ENCODE measurements at regions not wholly inside any gene's neighbourhood (a gene's known extent, or its start where the extent isn't known, plus 50 kb on each side); places are given as distances from the start of the nearest gene placed in this dataset.
"Not testable (repeated sequence)": the region's sequence is repeated elsewhere in the genome, so short reads cannot be mapped to it uniquely, and the experiment has no call there.

GRCh38 chr20:48329676-48330664 lies 497.8 kb downstream of the PREX1 start:
- ATAC-seq (no peak), DNase-seq (no peak)
- Mint-ChIP-seq H3K9me3 (no peaks in the 10 kb centered on the region), H3K27me3 (peaks cover 29% of the 10 kb centered on the region), H3K4me3 (no peak overlapping the region), H3K27ac (no peak overlapping the region), H3K4me1 (no peaks in the 10 kb centered on the region)

DNA sequence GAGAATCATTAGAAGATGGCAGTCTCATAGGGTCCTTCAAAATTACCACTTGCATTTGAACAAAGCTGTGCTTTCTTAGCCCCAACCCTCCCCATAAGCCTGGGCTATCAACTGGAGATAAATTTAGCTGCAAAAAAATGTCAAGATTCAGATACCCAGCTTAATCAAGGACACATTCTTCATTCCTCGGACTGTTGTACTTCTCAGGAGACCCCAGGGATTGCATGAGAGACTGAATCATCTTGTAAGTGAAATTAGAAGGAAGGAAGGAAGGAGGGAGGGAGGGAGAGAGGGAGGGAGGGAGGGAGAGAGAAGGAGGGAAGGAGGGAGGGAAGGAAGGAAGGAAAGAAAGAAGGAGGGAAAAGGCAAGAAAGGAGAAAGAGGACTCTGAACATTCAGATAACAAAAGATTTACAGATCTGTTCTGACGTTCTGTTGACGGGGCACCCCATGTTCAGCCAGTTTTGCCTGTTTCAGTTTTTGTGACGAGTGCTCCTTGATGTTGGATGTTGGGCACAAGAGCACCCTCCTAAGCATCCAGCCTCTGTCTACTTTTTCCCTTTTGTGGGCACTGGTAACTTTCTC lies 498.7 kb downstream of the PREX1 start:
- Mint-ChIP-seq H3K27me3 (peaks cover 30% of the 10 kb centered on the region), H3K4me1 (no peaks in the 10 kb centered on the region), H3K27ac (no peak overlapping the region), H3K9me3 (no peaks in the 10 kb centered on the region), H3K4me3 (no peak overlapping the region)
- DNase-seq = no peak
- ATAC-seq = no peak

DNA sequence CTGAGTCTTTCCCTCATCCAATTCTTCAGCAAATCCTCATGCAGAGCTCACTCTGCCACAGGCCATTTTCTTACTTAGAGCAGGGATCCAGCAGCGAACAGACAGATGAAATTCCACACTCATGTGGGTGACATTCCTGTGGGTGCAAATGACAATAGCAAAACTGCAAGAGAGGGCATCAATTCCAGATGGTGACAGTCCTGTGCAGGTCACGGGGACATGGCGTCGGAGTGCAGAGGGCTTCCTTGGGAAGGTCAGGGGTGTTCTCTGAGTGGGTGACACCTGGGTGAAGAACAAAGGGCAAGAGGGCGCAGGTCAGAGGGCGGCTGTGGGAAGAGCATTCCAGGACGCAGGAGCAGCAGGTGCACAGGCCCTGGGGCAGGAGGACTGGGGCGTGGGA lies 500.0 kb downstream of the PREX1 start:
- H3K4me1 Mint-ChIP-seq, H3K4me3 Mint-ChIP-seq, DNase-seq, H3K9me3 Mint-ChIP-seq, ATAC-seq, H3K27ac Mint-ChIP-seq: not testable (repeated sequence)
- H3K27me3 Mint-ChIP-seq = peaks cover 30% of the 10 kb centered on the region

DNA sequence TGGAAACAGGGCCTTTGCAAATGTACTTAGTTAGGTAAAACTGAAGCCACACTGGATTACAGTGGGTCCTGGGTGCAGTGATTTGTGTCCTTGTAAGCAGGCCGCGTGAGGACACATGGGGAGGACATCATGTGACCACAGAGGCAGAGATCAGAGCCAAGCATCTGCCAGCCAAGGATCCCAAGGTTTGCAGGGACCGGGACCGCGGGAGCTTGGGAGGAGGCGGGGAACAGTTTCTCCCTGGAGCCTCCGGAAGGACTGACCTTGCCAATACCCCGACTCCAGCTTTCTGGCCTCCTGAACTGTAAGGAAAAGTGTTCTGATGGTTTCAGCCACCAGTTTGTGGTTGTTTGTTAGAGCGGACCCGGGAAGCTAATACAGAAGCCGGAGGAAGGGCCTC lies 500.9 kb downstream of the PREX1 start:
- DNase-seq (no peak), ATAC-seq (no peak)
- Mint-ChIP-seq H3K27ac (no peak overlapping the region), H3K27me3 (peaks cover 30% of the 10 kb centered on the region), H3K4me3 (no peak overlapping the region), H3K9me3 (no peaks in the 10 kb centered on the region), H3K4me1 (no peaks in the 10 kb centered on the region)

GRCh38 chr20:48326434-48326691 lies 501.4 kb downstream of the PREX1 start:
- Mint-ChIP-seq H3K4me1 (no peaks in the 10 kb centered on the region), H3K9me3 (no peaks in the 10 kb centered on the region), H3K27me3 (peaks cover 30% of the 10 kb centered on the region), H3K27ac (no peak overlapping the region), H3K4me3 (no peak overlapping the region)
- ATAC-seq (no peak), DNase-seq (no peak)

DNA sequence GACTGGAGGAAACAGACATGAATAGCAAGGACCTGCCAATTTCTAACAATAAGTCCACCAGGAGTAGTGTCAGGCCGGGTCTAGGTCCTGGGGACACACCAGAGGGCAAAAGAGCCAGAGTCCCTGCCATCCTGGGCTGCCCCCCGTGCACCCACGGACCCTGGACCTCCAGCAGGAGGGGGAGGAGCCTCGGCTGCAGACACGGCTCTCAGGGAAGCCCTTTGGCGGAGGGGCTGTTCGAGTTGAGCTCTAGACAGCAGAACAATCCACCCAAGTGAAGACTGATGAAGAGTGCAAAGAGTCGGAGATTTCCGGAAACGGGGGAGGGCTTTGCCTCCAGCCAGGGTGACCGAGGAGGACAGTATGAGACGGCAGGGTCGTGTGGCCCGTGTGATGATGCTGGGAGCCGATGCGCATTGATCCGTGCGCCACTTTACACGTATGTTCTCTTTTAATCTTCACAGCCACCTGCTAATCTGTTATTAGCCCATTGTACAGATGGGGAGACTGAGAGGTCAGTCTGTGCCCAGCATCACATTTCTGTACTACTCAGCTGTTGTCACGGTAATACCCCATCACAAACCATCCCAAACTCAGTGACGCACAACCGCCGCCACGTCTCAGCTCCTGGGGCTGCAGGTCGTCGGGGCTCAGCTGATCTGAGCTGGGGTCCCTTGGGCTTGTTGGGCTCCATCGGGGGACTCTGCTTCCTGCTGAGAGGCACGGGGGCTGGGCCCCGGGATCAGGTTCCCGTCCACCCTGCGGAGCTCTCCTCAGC lies 502.0 kb downstream of the PREX1 start:
- no peak overlapping the region for H3K4me3 Mint-ChIP-seq
- peaks cover 30% of the 10 kb centered on the region for H3K27me3 Mint-ChIP-seq
- ATAC-seq = no peak

DNA sequence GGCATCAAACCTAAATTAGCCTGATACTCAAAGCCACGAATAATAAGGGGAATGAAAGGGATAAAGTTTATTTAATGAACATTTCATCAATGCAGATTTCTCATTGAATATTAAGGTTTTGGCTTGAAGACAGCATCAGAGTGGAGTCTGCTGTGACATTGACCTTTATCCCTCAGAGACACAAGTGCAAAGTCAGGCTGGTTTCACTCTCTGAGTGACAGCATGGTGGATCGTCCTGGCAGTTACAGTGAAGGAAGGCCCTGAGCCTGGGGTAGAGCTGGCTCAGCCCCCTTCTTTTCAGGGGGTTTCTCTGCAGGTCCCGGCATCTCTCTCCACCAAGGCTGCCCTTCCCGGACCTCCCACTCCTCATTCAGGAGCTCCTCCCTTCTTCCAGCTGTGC lies 503.1 kb downstream of the PREX1 start:
- Mint-ChIP-seq H3K9me3 (no peaks in the 10 kb centered on the region), H3K4me1 (no peaks in the 10 kb centered on the region), H3K4me3 (no peak overlapping the region), H3K27me3 (peaks cover 31% of the 10 kb centered on the region), H3K27ac (no peak overlapping the region)
- no peak for DNase-seq
- ATAC-seq = no peak

More for the DNA sequence above, 502.0 kb downstream of the PREX1 start:
- H3K27ac Mint-ChIP-seq = no peak overlapping the region
- no peaks in the 10 kb centered on the region for H3K4me1 Mint-ChIP-seq
- no peaks in the 10 kb centered on the region for H3K9me3 Mint-ChIP-seq
- no peak for DNase-seq

GRCh38 chr20:48321271-48321670 lies 506.5 kb downstream of the PREX1 start:
- DNase-seq (no peak), ATAC-seq (no peak)
- Mint-ChIP-seq H3K27ac (no peak overlapping the region), H3K4me1 (no peaks in the 10 kb centered on the region), H3K4me3 (no peak overlapping the region), H3K9me3 (no peaks in the 10 kb centered on the region), H3K27me3 (peaks cover 37% of the 10 kb centered on the region)

DNA sequence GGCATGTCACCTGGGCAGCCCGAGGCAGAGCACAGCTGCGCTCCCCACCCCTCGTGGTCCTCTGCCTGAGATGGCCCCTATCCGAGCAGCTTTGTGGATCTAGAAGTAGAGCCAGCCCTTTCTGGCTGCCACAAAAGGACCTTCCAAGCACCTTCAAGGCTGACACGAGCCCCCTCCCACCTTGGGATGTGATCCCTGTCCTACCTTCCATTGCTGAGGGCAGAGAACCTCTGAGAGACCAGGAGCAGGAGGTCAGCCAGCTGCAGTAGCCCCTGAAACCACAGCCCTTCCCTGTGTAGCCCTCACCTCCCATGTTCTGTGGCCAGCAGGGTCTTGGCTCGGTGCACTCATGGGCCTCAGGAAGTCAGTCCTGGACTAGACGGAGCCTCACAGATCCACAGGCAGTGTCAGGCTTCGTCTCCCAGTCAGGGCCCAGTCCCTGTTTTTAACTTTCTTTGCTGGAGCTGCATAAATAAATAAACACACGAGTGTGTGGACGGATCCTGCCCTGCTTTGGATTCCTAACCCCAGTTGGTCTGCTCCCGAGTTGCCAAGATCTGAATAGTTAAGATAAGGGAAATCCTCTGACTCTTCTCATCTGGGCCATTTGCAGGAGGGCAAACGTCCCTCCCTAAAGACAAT lies 507.7 kb downstream of the PREX1 start:
- Mint-ChIP-seq H3K27ac (no peak overlapping the region), H3K4me1 (no peaks in the 10 kb centered on the region), H3K9me3 (no peaks in the 10 kb centered on the region), H3K27me3 (peaks cover 27% of the 10 kb centered on the region), H3K4me3 (no peak overlapping the region)
- ATAC-seq (no peak), DNase-seq (no peak)

GRCh38 chr20:48317578-48317977 lies 510.2 kb downstream of the PREX1 start:
- Mint-ChIP-seq H3K27ac (no peak overlapping the region), H3K4me1 (no peaks in the 10 kb centered on the region), H3K27me3 (peaks cover 26% of the 10 kb centered on the region), H3K9me3 (no peaks in the 10 kb centered on the region), H3K4me3 (no peak overlapping the region)
- ATAC-seq (no peak), DNase-seq (no peak)

- no peaks in the 10 kb centered on the region for H3K9me3 Mint-ChIP-seq
- DNase-seq (no peak), ATAC-seq (no peak)
- H3K4me3 Mint-ChIP-seq = no peak overlapping the region
- H3K27ac Mint-ChIP-seq = peak overlapping the region in 1 of 2 donors; percentile 84
- peaks cover 22% of the 10 kb centered on the region for H3K27me3 Mint-ChIP-seq
- H3K4me1 Mint-ChIP-seq = no peaks in the 10 kb centered on the region
Observed at GRCh38 chr20:48314925-48315592, 512.7 kb downstream of the PREX1 start.

- Mint-ChIP-seq H3K27ac (no peak overlapping the region), H3K27me3 (peaks cover 30% of the 10 kb centered on the region), H3K9me3 (no peaks in the 10 kb centered on the region), H3K4me3 (no peak overlapping the region), H3K4me1 (no peaks in the 10 kb centered on the region)
- DNase-seq (no peak), ATAC-seq (no peak)
Observed at GRCh38 chr20:48313324-48313723, 514.5 kb downstream of the PREX1 start.

GRCh38 chr20:48311956-48312355 lies 515.8 kb downstream of the PREX1 start:
- Mint-ChIP-seq H3K4me1 (no peaks in the 10 kb centered on the region), H3K4me3 (no peak overlapping the region), H3K9me3 (no peaks in the 10 kb centered on the region), H3K27ac (no peak overlapping the region), H3K27me3 (peaks cover 19% of the 10 kb centered on the region)
- ATAC-seq (no peak), DNase-seq (no peak)

GRCh38 chr20:48310305-48310704 lies 517.5 kb downstream of the PREX1 start:
- ATAC-seq = no peak
- Mint-ChIP-seq H3K9me3 (no peaks in the 10 kb centered on the region), H3K4me1 (no peaks in the 10 kb centered on the region), H3K27ac (no peak overlapping the region), H3K4me3 (no peak overlapping the region), H3K27me3 (peaks cover 12% of the 10 kb centered on the region)
- DNase-seq = no peak

GRCh38 chr20:48309293-48309692 lies 518.5 kb downstream of the PREX1 start:
- no peak for ATAC-seq
- Mint-ChIP-seq H3K27ac (peak overlapping the region in 1 of 2 donors; percentile 38), H3K4me1 (no peaks in the 10 kb centered on the region), H3K9me3 (no peaks in the 10 kb centered on the region), H3K4me3 (no peak overlapping the region), H3K27me3 (peaks cover 12% of the 10 kb centered on the region)
- no peak for DNase-seq
